ENCODE measurements at regions not wholly inside any gene's neighbourhood (a gene's known extent, or its start where the extent isn't known, plus 50 kb on each side); places are given as distances from the start of the nearest gene placed in this dataset.

GRCh38 chr11:15730263-15730994 lies 615.7 kb downstream of the INSC start:
- no peak for TF ChIP-seq CTCF (IDR thresholded peaks at IDR 0.05)
- TF ChIP-seq POLR2A (IDR thresholded peaks at IDR 0.05) = no peak
